ENCODE measurements at regions not wholly inside any gene's neighbourhood (a gene's known extent, or its start where the extent isn't known, plus 50 kb on each side); places are given as distances from the start of the nearest gene placed in this dataset.

DNA sequence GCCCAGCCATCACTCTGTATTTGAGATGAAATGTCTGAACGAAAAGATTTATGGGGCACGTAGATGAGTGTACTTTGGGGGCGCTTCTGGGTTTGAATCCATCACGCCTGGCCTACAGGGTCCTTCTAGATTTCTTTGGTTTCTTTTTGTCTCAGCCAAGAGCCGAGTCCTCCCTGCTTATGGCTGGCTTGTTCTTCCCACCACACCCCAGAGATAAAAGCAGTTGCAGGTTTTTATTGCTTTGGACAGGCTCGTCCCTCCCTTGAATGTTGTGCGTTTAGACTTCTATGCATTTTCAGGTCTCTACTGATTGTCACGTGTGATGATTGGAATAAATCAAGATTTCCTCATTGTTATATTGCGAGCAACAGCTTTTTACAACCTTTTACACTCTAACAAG, 104.8 kb upstream of the CHRNA7 start:
- DNase-seq = no peak

DNA sequence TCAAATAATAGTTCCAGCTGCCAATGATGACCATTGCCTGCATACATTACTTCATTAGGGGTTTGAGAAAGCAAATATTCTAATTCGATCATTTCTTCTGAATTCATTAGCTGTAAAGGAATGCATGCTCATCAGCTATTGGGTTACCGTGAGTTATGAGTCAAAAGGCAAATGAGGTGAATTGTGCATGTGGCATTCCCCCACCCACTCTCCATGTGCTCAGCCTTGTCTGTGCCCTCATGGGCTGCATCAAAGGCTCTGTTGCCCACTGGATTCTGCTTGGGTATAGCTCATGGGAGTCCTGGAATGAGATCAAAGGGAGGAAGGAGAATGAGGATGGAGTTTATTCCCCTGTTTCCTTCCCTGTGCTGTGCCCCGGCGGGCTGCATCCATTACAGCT, 99.3 kb upstream of the CHRNA7 start:
- DNase-seq = no peak

DNA sequence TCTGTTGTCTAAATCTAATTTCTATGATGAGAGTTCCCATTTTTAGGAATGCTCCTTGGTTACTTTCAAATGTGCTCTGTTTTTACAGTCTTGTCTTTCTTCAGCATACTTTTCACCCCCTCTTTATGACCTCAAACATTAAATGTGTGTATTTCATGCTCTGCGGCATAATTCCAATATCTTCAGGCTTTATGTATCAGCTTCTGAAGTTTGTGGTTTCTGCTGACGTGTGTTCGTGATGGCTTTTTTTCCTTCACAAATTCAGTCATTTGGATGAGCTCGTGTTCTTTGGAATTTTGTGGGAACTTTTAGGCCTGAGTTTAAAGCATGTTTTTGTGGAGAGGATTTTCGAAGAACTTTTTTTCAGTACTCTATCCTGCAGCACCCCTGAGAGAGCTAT, 97.7 kb upstream of the CHRNA7 start:
- DNase-seq = no peak

DNA sequence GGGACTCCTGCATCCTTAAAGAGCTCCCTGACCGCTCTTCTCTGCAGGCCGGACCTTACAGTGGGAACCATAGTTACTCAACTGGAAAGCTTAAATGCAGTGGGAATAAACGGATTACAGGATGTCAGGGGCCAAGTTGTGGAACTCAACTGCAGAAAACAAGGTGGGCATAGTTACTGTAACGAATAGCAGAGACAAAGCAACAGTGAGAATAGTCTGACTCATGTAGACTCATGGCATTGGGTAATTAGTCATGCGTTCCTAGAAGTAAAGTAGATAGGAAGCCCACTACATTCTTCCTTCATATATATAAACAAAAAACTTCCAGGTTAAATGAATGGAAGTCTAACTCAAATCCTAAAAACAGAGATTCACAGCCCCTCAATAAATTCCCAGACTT, 95.5 kb upstream of the CHRNA7 start:
- DNase-seq = no peak

DNA sequence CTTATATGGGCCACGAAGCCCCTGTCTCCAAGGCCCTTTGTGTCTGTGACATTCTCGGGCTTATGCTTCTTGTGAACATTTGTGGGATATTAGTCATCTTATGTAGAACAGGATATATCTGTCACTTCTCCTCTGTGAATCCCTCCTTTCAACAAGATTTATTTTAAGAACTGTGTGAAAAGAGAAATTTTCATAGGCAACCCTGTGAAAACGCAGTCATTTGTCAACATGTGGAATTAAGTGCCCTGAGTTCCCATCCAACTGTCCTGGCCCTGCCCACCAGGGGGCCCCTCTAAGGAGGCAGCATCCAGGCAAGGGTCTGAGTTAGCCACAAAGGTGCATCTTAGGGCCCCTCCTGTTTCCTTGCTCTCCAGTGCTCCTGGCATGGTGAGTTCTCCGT, 76.8 kb upstream of the CHRNA7 start:
- no peak for DNase-seq

DNA sequence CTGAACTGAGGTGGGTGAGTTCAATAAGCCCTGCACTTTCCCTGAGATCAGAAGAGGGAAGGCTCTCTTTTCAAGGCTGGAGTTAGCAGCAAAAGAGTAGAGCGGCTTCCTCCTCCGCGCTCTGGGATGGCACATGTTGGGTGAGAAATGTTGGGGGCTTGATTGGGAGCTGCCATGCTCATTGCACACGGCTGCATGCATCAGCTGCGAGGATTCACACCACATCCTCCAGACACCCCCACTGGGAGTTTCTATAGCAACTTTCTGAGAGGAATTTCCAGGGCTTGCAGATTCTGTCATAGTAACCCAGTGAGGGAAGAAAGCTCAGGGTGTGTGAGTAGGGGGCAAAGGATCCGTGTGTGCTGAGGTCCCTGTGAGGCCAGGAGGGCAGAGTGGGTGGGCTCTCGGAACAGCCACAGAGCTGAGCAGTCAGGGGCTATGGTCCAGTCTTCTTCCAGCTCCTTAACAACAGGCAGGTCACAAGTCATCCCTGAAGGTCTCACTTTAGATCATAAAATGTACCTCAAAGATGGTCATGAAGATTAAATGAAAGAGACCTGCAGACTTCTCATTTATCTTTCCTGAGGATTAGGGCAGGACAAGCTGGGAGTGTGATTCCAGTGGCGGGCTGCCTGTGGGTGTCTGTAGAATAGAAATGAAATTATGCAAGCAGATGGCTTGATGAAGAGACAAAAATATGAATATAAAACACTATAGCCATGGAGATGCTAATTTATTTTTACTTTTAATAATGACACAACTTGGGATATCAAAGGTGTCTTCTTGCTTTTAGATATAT, 75.7 kb upstream of the CHRNA7 start:
- no peak for DNase-seq

DNA sequence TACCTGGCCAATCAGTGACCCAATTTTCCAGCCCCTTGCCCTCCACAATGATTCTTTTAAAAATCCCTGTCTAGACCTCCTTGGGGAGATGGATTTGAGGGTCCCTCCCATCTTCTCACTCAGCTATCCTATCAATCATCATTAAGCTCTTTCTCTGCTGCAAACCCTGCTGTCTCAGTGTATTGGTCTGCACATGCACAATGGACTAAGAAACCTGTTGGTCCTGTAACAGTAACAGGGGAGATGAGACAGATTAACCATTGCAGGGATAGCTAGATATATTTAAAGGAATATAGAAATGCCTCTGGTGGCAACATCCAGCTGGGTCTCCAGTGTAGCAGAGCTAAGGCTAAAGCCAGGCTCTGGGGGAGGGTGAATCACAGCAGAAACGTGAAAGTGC, 74.6 kb upstream of the CHRNA7 start:
- DNase-seq = no peak

DNA sequence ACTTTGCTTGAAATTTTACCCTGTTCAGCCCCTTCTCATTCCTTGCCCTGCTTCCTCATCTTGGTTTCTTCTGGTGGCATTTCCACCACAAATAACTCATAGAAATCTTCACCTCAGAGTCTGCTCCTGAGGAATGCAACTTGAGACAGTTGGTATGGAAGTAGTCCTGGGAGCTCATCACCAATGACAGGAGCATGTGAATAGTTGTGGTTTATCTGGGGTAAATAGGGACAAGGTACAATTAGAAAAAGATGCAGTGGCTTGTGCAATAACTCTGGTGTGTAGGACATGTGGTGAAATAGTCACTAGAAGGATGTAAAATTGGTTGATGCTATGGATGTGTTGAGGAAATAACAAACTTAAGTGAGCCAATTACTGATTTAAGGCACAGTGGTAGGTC, 72.7 kb upstream of the CHRNA7 start:
- no peak for DNase-seq

DNA sequence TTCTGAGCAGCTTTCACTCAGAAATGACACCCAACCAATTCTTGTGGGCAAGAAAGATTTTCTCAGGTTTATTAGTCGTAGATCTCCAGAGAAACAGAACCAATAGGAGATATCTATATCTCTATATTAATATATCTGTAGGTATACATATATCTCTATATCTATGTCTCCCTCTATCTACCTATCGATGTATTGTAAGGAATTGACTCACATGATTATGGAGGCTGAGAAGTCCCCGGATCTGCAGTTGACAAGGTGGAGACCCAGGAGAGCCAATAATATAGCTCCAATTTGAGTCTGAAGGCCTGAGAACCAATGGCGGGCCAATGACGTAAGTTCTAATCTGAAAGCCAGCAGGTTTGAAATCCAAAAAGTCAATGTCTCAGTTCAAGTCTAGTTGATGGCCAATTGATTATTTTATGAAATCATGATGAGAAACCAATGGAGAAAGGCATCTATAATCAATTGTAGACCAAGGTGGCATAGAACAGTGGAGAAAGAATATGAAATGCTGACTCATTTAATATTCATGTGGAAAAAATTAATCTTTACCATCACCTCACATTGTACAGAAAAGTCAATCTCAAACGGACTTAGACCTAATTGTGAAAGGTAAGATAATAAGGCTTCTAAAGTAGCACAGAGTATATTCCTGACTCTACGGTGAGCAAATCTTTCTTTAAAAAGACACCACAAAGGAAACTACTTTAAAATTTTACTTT, 65.6 kb upstream of the CHRNA7 start:
- no peak for DNase-seq

DNA sequence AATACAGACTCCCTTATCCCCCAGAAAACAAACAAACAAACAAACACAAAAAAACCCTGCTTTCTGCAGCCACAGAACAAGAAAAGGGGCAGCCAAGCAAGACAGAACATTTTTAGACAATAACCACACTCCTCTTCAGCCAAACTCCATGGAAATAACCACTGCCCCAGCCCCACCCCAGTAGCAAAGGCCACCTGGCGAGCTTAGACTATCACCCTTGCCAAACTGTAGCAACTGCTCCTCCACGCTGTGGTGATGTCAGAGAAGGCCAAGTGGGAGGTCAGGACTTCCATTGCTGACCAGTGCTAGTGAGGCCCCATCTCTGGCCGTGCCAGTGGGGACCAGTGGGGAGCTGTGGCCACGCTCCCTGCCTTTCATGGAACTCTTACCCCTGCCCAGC, 60.3 kb upstream of the CHRNA7 start:
- no peak for DNase-seq

DNA sequence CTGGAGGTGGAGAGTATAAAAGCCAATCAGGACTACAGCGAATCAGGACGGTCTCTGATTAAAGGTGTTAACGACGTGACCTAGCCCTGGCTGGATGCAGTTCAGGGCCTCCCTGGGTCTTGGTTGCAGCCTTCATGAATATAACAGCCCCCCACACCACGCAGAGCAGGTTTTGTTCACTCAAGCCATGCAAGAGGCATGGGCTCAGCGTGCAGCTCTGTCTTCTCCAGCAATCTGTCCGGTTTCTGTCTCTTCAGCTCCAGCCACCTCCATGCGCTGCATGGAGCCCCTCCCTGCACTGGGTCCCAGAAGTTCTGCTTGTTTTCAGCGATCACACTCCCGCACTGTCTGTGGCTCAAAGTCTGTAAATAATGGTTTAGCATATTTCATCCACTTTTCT, 57.1 kb upstream of the CHRNA7 start:
- DNase-seq = no peak

DNA sequence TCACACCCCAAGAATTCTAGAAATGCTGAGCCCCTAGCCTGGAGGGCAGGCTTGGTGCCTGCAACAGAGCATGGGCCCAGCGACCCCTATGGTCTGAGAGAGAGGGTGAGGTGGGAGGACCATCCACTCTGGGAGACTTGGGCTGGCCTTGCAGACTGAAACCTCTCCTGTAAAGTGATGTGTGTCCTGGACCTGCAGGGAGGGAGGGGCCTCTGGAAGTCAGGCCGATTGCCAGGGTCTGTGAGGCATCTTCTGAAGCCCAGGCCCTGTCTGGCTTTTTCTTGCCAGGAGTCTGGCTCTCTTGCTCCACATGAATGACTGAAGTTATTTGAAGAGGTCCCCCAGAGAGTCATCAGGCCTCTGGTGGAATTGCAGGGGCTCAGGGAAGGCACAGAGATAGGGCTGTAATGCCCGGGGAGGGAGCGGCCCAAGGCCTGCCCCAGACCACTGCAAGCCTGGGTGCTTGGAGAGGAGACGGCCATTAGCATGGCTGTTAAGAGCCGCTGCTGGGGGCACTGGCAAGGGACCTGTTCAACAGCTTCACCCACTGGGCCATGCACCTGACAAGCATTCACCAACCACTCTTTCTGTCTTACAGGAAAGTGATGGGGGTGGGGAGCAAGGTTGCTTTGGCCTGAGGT, 56.0 kb upstream of the CHRNA7 start:
- DNase-seq = no peak

DNA sequence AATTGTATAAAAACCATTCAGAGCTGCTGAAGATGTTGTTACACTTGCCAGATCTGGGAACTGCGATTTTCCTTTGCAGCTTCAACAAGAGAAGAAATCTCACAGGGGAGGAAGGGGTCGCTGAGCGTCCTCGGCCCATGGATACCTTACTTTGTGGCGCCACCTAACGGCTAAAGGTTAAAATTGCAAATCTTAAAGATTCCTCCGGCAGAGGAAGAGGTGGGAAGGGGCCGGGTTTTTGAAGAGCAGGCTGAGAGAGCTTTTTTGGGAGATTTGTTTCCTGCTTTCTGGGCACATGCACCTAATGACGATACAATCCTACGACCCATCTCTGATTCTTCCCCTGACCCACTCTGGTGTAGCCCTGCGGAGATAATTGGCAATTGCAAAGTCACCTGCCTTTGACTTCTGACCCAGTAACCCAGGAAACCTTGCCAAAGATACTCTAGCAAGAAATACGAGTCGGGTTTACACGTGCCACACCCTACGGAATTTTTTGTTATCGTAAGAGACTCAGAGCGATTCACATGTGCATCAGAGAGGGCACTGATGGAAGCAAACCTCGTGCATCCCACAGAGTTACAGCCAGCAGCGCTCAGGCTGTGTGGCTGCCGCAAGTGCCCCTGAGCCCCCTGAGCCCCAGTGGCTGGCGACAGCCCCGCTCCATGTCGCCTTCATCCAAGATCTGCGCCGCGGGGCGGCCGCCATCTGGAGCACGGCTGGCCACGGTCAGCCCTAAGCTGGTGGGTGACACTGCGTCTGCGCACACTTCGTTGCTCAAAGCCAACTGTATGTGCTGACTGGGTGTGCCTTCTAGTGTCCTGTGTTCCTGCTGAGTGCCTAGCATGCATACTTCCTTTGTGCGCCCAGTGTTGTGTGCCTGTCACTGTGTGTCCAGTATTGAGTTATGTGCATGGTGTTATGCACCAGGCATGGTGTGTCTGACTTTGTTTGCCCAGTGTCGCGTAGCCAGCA, 55.2 kb upstream of the CHRNA7 start:
- peak in 1 of 2 donors; percentile 11 for DNase-seq

DNA sequence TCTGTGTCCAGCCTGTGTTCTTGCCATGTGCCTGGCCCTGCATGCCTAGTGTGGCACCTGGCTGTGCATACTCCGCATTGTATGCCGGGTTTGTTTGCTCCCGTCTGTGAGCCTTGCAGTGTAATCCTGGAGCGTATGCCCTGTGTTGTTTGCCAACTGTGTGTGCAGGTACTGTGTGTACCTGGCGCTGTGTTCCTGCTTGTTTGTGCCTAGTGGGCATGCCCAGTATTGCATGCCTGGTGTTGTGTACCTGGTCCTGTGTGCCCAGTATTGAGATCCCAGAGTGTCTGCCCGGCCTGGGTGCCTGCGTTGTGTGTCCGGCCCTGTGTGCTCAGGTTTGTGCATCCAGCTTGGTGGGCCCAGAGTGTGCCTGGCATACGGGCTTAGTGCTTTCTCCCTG, 54.5 kb upstream of the CHRNA7 start:
- no peak for DNase-seq

DNA sequence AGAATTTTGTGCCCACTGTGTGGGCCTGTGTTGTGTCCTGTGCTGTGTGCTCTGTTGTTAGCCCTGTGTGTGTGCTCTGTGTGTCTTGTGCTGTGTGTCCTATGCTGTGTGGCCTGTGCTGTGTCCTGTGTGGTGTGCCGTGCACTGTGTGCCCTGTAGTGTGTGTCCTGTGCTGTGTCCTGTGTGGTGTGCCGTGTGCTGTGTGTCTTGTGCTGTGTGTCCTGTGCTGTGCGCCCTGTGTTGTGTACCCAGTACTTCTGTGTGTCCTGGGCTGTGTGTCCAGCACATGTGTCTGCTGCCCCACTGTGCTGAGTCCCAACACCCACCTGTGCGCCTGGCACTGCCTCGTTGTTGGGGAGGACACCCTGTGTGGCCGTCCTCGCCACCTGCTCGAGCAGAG, 53.2 kb upstream of the CHRNA7 start:
- DNase-seq = no peak

DNA sequence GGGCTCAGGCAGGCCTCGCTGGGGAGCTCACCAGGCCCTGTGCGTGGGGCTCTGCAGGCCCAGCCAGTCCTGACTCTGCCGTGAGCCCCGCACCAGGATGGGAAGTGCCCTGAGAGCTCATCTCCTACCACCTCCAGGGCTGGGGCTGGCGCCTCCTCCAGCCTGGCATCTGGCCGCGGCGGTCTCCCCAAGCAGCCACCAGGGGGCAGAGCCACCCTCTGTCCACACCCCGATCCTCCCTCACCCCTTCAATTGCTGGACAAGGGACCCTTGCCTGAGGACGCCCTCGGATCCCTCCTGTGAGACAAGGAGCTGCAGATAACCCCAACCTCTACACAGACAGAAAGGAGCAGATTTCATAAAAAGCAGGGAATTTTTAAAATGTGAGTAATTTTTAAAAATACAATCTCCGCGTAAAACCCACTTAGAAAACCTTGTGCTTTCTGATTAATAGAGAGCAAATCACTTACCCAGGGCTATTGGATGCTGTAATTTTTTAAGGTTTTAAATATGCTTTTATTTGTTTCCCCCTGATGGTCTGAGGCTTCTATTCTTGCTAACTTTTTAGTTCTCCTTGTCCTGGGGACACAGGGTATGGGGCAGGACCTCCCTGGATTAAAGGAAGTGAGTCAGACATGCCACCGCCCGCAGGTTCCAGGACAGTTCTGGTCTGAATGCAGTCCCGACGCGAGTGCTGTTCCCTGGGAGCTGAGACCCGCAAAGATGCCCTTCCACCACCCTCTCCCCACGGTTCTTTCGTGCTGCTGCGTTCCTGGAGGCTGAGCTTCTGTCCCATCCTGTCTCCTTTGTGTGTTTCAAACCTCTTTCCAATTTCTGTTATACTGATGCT, 52.3 kb upstream of the CHRNA7 start:
- peak; percentile 34 to 43 for DNase-seq
